Activated T-cell treated with anti-CD3 and anti-CD28 coated beads for 1 hour (primary cell): ENCODE measurements at regions not wholly inside any gene's neighbourhood (a gene's known extent, or its start where the extent isn't known, plus 50 kb on each side); places are given as distances from the start of the nearest gene placed in this dataset.

Experiments
- DNase-seq: peaks from one replicate; pipeline ENCODE4 v3.0.0-alpha.2; 2020; ENCODE audit warnings: low read depth

DNA sequence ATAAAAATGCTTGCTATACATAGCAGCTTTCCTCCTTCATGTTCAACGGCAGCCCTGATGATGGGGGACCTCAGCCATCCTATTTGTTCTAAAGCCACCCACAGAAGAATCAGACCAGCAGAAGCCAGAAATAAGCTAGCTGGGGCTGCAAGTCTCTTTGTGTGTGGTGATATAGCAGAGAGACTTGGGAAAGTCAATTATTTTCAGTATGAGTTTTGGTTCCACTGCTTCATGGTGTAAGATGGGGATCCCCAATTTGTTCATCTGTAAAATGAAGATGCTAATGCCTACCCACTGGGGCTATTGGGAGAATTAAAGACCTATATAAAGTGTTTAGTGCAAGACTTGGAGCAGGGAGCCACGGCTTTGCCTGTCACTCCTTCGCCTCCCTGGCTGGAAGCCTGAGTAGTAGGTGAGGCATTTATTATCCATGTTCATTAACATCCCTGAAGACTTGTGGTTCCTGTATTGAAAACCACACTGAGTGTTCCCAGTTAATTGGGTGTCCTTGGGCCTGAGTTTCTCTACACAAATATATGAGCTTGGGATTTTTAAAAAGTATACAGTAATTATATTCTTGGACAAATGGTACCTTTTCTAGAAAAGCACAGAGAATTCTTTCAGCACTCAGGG is 210.1 kb upstream of the SLC24A2 start:
- no peak for DNase-seq

DNA sequence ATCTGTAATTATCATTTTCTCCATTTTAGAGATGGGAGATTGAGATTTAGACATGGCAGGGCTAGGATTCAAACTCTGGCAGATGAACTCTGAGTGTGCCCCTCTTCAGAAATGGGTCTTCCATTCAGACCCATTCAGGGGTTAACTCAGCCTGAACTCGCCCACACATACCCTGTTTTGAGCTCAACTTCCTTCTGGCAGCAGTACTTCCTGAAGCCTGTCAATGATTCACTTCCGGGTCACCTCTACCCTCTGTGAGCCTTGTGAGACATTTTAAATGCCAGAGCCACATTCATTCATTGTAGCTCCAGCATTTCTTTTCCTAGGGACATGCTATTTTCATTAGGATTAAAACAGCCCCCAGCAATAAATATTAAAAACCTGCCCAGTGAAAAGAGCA is 209.3 kb upstream of the SLC24A2 start:
- no peak for DNase-seq

DNA sequence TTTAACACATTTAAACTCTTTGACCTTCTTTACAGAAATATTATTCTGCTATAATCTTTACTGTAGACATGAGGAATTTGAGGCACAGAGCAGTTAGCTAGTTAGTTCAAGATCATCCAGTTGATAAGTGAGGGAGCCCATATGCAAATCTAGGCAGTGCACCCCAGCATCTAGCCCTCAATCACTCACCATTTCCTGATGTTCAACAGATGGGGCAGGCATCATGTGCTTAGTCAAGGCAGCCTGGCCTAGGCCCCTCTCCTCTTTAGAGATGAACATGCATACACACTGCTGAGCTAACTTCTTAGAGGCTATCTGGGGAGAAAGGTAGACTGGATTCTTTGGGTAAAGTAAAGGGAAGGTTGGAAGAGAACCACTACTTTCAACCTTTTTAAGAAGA is 206.8 kb upstream of the SLC24A2 start:
- no peak for DNase-seq

DNA sequence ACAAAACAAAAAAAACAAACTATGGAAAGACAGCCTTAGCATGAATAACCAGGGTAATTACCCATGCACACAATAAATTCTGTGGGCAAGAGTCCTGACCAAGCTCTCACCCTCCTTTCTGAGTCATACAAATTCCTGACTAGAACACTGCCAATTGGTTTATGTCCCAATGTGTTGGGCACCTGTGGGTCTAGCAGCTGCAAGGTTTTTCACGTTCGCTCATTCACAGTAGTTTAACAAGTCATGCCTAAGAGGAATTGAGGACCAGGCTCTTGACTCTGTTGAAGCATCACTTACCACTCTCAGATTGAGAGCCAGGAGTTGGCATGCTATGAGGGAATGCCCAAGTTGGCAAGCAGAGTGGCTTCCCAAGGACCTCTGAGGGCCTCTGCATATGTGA is 205.5 kb upstream of the SLC24A2 start:
- no peak for DNase-seq

DNA sequence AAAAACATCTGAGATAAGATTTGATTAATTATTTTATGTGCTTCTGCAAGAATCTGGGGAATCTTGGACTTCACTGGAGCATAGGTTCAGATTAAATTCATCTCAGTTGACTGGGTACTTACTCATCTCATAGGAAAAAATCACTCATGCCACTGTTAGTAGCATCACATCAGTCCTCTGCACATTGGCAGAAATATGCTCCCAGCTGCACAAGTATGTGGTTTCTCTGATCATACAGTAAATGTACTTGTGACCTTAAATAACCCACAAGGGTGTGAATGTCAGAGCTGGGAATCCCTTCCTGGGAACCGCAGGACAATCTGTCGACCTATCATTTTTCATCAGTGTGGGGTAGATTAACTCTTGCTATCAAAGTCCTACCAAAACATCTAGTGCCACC is 203.7 kb upstream of the SLC24A2 start:
- no peak for DNase-seq

DNA sequence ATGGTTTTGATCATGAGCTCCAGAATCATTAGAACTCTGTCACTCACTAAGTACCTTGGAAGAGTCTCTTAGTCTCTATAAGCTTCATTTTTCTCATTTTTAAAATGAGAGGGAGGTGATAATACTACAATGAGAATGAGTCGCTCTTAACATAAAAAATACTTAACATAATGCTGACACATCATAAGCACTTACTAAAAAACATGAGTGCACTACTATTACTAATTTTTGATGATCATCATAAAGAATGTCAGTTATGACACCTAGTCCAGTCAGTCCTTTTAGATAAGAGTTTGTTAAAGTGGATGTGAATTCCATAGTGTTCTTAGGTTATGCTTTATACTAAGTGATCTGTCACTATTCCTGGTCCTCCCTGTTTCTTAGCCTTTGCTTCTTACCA is 200.4 kb upstream of the SLC24A2 start:
- DNase-seq = no peak

DNA sequence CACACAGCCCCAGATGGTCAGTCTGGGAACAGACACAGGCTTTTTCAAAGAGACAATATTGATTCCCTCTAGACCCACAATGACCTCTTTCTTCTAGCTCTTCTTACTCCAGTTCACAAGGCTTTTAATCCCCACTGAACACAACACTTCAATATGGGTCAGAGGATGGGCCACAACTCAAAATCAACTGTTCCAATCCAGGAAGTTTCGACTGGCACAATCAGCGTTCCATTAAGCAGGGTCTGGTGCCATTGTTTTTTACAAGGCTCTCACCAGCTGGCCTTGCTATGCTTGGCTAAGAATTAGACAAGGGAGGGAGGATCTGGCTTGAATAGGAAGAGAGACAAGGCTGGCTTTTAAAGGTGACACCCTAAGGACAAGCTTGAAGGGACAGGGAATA is 199.4 kb upstream of the SLC24A2 start:
- DNase-seq = no peak

DNA sequence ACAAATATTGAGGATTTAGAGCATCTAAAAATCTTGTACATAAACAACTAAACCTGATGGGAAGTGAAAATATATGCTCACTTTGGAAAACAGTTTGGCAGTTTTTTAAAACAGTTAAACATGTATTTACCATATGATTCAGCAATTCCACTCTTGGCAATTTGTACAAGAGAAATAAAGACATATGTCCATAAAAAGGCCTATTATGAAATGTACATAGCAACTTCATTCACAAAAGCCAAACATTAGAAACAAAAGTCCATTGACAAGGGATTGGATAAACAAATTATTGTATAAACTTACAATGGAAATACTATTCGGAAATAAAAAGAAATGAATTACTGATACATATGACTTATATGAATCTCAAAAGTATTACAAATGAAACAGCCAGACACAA is 196.2 kb upstream of the SLC24A2 start:
- DNase-seq = no peak

DNA sequence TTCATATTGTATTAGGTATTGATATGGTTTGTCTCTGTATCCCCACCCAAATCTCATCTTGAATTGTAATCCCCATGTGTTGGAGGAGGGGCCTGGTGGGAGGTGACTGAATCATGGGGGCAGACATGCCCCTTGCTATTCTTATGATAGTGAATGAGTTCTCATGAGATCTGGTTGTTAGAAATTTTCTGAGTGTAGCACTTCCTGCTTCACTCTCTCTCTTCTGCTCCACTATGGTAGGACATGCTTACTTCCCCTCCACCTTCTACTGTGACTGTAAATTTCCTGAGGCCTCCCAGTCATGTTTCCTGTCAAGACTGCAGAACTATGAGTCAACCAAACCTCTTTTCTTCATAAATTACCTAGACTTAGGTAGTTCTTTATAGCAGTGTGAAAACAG is 187.4 kb upstream of the SLC24A2 start:
- no peak for DNase-seq

DNA sequence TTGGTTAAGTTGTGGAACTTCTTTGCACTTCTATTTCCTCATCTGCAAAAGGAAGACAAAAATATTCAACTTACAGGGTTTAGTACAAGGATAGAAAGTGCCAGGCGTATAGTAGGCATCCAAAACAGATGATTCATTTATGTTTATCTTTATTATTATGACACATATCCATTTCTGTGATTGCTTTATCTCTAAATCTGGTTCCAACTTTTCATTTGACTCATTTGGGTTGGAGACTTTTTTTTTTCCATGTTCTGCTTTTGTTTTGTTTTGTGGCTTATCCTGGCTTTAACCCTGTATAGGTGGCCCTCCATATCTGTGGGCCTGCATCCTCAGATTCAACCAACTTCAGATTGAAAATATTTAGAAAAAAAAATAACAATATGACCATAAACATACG is 186.7 kb upstream of the SLC24A2 start:
- no peak for DNase-seq

DNA sequence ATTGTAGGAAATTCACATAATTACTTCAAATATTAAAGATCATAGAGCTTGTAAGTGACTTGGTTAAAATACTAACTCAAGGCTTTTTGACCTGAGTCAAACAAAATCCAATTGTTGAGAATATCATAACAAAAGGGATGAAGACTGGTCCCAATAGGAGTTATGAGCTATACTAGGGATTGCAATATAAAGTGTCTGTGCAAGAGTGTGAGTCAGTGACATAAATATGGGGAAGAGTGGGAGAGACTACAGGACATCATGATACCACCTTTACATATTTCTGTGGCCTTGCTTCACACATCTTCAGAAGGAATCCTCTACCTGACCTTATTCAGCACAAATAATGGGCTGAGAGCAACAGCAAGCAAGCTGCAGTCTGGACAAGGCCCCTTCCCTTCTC is 180.9 kb upstream of the SLC24A2 start:
- DNase-seq = no peak

DNA sequence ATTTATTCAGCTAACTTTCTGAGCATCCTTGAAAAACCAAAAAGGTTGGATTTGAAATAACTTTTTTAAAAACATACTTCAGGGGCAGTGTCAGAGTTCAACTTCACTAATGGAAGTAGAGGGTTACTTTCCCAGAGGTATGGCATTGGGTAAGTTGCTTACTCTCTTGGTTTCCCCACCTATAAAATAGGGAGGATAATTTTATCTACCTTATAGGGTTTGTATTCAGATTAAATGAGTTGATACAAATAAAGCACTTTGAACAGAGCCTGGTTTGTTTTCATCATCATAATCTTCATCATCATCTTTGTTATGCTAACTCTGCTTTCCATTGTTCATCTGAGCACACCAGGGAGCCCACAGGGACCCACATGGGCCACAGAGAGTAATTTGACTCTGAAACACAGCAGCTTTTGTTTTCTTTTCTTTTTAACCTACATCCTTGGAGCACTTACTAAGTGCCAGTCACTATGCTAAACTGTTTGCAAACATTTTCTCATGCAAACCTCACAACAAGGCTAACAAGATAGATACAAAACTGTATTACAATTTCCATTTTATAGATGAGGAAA is 179.1 kb upstream of the SLC24A2 start:
- DNase-seq = no peak

DNA sequence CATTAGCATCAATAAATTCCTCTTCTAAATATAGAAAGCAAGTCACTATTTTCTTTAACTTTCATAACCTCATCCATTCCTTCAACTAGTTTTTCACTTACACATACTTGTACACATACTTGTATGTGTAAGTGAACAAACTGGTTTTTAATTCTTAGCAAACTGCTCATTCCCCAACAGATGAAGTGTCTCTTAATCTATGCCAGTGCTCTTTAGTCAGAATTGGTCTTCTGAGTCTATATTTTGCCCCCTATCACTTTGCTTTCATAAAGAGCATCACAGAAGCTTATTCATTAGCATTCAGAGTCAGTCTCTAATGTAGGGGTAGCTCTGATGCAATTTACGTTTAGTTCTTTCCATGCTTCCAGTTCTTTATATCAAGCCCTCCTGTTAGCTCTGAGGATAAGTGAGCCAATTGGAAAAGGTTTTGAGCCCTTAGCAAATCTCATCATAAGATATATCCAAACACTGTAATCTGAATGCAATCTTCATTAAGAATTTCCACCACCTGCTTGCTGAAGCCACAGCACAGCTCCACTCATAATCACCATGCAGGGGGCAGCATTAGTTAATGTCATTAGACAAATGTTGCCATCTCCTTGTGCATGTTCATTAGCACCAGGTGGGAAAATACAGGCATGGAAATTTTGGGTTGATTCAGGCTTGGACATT is 178.5 kb upstream of the SLC24A2 start:
- no peak for DNase-seq

DNA sequence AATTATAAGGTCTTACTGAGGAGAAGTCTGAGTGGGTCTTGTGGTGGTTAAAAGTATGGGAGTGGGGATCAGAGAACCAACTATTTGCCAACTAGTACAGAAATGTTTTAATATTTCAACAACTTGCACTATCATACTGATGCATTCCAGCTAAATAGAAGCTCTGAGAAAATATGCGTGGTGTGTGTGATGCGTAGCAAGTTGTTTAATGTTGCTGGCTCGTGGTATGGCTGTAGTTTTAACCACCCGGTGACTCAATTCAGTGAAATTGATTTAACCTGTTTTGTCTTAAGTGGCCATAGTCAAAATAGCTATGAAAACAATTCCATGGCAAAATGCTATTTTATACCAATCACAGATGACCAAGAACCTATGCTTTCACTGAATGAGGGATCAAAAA is 176.5 kb upstream of the SLC24A2 start:
- DNase-seq = no peak

DNA sequence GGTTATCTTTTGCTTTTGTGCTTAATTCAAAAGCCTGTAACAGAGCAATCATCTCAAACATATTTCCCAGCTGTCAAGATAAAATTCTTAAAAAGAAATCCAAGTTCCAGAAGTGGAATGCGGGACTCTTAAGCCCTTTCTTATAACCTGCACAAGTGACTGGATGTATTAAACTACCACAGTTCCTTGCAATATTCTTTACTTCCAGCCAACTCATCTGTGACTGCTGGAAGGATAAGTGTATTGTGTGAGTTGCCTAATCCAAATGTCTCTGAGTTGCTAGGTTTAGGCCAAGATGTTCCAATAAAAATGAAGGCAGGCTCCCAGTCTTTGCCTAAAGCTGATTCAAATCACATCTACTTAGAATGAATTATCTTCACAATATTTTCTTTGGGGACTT is 159.2 kb upstream of the SLC24A2 start:
- no peak for DNase-seq

DNA sequence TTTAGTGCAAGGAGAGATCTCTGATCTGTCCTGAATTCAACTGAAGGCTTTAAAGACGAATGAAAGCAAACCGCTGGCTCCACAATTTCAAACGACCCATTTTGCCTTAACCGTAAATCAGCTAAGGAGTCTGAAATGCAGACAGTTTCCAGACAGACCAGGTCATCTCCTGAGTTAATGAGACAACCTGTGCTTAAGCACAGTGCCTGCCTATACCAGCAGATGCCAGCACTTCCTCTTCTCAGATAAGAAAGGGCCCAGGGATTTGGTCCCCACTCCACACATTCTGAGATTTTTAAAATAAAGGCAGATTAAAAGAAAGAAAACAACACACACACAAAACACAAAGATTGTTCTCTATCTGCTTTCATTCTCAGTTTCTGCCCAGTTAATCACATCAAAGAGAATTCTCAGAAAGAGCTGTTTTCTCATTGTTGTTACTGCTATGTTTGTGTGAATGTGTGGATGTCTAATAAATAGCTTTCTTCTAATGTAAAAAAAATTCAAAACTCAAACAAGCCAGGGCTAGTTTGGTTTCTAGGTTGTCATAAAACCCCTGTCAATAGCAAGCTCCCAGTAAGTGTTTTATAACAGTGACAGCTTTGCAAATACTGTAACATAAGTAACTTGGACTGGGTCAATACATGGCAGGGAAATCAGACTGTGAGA is 157.7 kb upstream of the SLC24A2 start:
- DNase-seq = no peak

DNA sequence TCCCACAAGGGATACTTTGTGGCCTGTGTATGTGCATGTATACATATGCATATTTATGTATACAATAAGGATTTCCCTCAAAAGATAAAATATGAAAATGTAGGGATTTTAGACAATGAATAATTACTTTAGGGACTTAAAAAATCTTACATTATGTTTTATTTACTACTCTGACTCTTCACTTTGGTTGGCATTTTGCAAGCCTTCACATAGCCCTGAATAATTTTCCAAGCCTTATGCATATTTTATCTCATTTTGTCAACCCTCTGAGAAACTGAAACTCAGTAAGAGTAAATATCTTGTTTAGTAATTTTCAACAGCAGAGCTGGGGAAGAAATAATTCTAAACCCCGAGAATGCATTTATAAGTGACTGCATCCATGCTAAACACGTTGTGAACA is 153.0 kb upstream of the SLC24A2 start:
- DNase-seq = no peak

DNA sequence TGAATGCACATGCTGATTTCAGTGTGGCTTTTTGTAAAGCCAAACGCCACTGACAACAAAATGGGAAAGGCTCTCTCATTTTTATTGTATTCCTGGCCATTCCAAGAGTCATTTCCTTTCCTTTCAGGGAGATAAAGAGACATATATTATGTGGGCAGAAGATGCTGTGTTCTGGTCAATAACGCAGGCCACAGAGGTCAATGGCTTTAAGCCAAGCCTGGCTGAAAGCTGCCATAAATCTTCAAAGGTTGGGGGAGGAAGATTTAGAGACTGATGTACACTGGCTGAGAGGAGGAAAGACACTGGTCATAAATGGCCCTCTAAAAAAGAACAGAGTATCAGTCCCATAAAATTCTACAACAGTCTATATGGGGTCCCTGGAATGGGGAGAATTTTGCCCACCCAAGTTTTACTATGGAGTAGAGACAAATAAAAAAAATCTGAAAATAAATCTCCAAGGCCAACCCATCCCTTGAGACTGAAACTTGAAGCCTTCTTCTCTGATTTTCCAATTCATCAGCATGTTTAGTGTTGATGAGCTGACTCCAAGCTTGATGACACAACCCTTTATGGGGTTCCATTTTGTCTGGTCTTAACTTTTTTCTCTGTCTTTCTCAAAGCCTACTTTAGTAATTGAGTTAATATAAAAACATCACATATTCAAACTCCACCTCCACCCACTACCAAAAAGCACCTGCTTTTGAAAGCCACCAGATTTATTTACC is 152.1 kb upstream of the SLC24A2 start:
- DNase-seq = no peak

DNA sequence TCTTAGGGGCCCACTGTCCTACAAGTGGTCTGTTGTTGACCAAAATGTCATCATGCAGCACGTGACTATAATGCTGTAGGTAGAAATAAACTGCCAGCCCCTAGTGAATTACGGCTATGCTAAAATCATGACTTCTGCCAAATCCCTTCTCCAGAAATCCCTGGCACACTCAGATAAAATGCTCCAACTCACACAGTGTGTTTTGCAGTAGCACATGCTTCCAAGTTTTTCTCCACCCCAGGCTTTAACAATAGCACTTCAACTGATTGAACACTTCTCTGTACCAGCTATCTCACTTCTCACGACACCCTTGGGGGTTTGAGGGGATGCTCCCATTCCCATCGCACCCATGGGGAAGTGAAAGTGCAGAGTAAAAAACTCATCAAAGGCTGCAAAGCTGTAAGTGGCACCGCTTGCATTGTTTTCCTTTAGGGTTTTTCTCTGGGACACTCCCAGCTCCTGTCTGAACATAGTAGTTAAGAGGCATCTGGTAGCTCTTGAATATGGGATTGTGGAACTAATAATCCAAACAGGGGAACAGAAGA is 151.0 kb upstream of the SLC24A2 start:
- no peak for DNase-seq

DNA sequence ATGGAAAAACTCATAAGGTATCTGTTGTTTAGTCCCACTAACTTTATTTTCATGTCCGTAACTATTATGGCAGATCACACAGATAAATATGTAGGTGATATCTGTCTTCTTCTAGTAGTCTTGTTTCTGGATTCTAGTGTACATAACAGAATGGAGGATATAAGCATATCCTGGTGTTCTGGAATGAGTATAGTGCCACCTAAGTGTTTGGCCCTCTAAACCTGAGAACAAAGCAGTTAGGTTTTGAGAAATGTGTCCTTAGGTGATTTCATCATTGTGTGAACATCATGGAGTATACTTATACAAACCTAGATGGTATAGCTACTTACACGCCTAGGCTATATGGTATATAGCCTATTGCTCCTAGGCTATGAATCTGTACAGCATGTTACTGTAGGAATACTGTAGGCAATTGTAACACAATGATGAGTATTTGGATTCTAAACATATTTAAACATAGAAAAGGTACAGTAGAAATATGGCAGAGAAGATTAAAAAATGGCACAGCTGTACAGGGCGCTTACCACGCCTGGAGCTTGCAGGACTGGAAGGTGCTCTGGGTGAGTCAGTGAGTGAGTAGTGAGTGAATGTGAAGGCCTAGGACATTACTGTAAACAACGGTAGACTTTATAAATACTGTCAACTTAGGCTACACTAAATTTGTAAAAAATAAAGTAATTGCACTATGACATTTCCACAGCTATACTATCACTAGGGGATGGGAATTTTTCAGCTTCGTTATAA is 150.3 kb upstream of the SLC24A2 start:
- DNase-seq = no peak

DNA sequence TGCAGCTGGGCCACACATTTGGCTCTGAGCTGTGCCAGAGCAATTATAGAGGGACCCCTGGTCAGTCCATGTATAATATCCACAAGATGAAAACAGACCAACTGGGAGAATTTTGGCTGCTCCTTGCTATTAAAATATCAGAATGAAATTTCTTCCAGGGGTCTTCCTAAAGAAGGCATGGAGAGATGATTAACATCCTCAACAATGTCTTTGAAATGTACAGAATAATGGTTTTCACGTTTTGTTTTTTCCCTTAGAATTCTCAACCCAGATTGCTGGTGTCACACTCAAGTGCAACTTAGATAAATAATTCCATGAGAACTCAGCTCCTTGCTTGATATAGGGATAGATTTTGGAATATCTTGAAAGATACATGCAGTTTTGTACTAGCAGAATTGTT is 148.3 kb upstream of the SLC24A2 start:
- no peak for DNase-seq

DNA sequence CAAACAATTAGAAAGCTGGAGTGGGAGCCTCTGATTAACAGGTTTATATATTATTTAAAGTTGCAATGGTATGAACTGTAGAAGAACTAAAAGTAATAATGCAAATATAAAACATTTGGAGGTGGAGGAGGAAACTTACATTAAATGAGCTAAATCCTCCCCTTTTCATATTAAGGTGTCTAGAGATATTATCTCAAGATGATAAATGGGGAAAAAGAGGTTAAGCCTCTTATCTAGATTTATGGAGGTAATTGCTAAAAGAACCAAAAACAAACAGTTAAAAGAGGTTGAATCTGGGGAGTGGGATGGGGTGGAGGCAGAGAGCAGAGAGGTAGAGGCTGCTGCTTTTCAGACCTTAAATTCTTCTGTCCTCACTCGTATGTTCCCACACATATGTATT is 147.8 kb upstream of the SLC24A2 start:
- DNase-seq = no peak
